ENCODE measurements at regions not wholly inside any gene's neighbourhood (a gene's known extent, or its start where the extent isn't known, plus 50 kb on each side); places are given as distances from the start of the nearest gene placed in this dataset.

- no peak overlapping the region for H3K4me3 ChIP-seq (ENCODE audit: low read depth, low read length)
- no peak for DNase-seq (ENCODE audit: low read depth)
- TF ChIP-seq, protein P1, sequence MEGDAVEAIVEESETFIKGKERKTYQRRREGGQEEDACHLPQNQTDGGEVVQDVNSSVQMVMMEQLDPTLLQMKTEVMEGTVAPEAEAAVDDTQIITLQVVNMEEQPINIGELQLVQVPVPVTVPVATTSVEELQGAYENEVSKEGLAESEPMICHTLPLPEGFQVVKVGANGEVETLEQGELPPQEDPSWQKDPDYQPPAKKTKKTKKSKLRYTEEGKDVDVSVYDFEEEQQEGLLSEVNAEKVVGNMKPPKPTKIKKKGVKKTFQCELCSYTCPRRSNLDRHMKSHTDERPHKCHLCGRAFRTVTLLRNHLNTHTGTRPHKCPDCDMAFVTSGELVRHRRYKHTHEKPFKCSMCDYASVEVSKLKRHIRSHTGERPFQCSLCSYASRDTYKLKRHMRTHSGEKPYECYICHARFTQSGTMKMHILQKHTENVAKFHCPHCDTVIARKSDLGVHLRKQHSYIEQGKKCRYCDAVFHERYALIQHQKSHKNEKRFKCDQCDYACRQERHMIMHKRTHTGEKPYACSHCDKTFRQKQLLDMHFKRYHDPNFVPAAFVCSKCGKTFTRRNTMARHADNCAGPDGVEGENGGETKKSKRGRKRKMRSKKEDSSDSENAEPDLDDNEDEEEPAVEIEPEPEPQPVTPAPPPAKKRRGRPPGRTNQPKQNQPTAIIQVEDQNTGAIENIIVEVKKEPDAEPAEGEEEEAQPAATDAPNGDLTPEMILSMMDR (IDR thresholded peaks at IDR 0.05; ENCODE audit: insufficient read depth, low read length) = no peak
Measured at GRCh38 chr11:98455500-98456307, 565.0 kb upstream of the CNTN5 start.

DNA sequence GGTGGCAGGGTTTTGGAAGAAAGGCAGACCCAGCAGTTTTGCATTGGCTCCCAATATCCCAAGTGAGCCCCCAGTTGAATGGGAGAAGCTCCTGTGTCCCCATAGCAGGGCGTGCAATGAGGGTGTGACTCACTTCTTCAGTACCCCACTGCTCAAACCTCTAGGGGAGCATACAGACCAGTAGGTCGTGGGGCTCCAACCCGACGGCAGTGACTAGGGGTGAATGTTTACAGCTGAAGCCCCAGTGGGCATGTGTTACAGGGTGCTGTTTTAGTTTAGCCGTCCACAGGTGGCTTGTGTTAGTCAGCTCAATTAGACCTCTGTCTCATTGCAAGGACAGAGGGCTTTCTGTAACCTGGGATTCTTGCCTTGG, 564.5 kb upstream of the CNTN5 start:
- TF ChIP-seq, protein P1 (IDR thresholded peaks at IDR 0.05; ENCODE audit: insufficient read depth, low read length) = no peak
- no peak for DNase-seq (ENCODE audit: low read depth)
- no peak overlapping the region for H3K4me3 ChIP-seq (ENCODE audit: low read depth, low read length)

GRCh38 chr11:98495016-98495415, 525.7 kb upstream of the CNTN5 start:
- TF ChIP-seq, protein P1 (IDR thresholded peaks at IDR 0.05; ENCODE audit: insufficient read depth, low read length) = no peak
- no peak overlapping the region for H3K4me3 ChIP-seq (ENCODE audit: low read depth, low read length)
- DNase-seq (ENCODE audit: low read depth) = no peak

DNA sequence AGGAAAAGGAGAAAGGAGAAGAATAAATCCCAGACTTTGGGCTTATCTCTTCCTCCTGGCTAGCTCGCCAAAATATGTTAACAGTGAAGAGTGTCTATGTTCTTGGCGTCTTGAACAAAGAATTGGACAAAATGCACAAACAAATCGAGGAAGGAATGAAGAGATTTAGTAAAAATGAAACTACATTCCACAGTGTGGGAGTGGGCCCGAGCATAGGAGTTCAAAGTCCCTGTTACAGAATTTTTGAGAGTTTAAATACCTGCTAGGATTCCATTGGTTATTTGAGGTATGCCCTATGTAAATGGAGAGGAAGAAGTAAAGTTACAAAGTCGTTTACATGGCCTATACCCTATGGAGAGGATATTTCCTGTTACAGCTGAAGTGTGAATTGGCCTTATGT, 525.1 kb upstream of the CNTN5 start:
- TF ChIP-seq, protein P1 (IDR thresholded peaks at IDR 0.05; ENCODE audit: insufficient read depth, low read length) = no peak
- DNase-seq (ENCODE audit: low read depth) = no peak
- H3K4me3 ChIP-seq (ENCODE audit: low read depth, low read length) = no peak overlapping the region

- DNase-seq (ENCODE audit: low read depth) = no peak
- TF ChIP-seq, protein P1 (IDR thresholded peaks at IDR 0.05; ENCODE audit: insufficient read depth, low read length) = no peak
- H3K4me3 ChIP-seq (ENCODE audit: low read depth, low read length) = no peak overlapping the region
Measured at GRCh38 chr11:98507208-98507607, 513.5 kb upstream of the CNTN5 start.

GRCh38 chr11:98512938-98513337, 507.8 kb upstream of the CNTN5 start:
- TF ChIP-seq, protein P1 (IDR thresholded peaks at IDR 0.05; ENCODE audit: insufficient read depth, low read length) = no peak
- no peak overlapping the region for H3K4me3 ChIP-seq (ENCODE audit: low read depth, low read length)
- no peak for DNase-seq (ENCODE audit: low read depth)

- TF ChIP-seq, protein P1 (IDR thresholded peaks at IDR 0.05; ENCODE audit: insufficient read depth, low read length) = no peak
- DNase-seq (ENCODE audit: low read depth) = no peak
Measured at GRCh38 chr11:98531576-98531975, 489.2 kb upstream of the CNTN5 start.

More at GRCh38 chr11:98531576-98531975, 489.2 kb upstream of the CNTN5 start:
- H3K4me3 ChIP-seq (ENCODE audit: low read depth, low read length) = no peak overlapping the region

Measured in fibroblast of the aortic adventitia (primary cell).